HL-60/S4 (cell line): ENCODE measurements at regions not wholly inside any gene's neighbourhood (a gene's known extent, or its start where the extent isn't known, plus 50 kb on each side); places are given as distances from the start of the nearest gene placed in this dataset.
"Not testable (repeated sequence)": the region's sequence is repeated elsewhere in the genome, so short reads cannot be mapped to it uniquely, and the experiment has no call there.

Source experiments
- in situ Hi-C: fragments of 300-500 bp; cut with MboI; formaldehyde crosslinking; loops from 2 replicates; pipeline ENCODE4 v1.14.3; 2022; ENCODE audit warnings: low sequenced_read_pairs

GRCh38 chr3:90180543-90180942, 1073.1 kb downstream of the EPHA3 start:
- in situ Hi-C loops = loop anchor here (25.0 kb wide), 1 partner anchor 1968 kb away; no protein-coding TSS in a partner anchor

DNA sequence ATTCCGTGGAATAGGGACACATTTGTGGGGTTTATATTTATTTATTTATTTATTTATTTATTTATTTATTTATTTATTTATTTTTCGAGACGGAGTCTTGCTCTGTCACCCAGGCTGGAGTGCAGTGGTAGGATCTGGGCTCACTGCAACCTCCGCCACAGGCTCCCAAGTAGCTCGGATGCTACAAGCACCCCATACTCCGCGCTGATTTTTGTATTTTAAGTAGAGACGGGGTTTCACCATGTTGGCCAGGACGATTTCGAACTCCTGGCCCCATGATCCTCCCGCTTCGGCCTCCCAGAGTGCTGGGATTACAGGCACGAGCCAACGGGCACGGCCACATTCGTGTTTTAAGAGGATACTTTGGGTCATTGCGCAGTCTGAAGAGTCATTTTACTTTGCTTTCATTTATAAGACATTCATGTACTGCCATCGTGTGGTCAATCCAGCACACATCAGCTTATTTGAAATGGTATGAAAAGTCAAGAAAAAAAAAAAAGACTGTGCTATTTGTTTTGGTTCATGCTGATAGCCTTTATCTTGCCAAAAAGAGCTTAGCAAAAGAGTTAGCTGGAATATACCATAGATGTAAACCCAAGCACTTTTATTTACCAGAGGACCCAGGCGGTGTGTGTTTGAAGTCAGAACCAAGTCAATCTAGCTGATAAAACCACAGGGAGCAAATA, 1075.0 kb downstream of the EPHA3 start:
- in situ Hi-C loops = loop anchor here (25.0 kb wide), 1 partner anchor 1970 kb away; no protein-coding TSS in a partner anchor

DNA sequence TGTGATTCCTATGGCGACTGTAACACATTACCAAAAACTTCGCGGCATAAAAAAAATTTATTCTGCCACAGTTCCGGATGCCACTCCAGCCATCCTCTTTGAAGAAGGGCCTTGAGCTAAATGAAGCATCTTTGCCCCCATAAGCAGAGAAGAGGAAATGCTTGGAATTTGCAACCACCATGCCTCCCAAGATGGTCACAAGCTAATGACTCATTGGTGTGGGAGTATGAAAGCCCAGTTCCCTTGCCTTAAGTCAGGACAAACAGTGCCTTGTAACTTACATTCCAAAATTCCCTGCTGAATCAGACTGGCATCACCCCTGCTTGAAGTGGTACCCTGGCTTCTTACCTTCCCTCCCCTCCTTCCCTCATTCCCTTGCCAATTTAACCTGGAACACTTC, 1077.4 kb downstream of the EPHA3 start:
- in situ Hi-C loops = loop anchor here (25.0 kb wide), 1 partner anchor 1973 kb away; no protein-coding TSS in a partner anchor

DNA sequence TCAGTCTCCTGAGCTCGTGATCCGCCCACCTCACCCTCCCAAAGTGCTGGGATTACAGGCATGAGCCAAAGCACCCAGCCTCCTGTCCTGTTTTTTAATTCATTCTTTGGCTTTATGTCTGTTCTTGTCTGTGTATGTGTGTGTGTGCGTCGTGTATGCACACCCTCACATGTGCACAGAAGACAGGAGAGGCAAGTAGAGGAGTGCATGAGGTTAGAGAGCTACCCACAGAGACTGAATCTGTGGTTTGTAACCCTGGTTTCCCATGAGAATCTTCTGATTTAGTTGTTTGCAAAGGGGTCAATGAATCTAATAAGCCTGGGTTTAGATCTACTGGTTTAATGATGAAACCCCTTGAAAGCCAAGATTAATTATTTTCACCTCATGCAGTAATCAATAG, 1090.0 kb downstream of the EPHA3 start:
- in situ Hi-C loops = loop anchor here (25.0 kb wide), 1 partner anchor 1985 kb away; no protein-coding TSS in a partner anchor

DNA sequence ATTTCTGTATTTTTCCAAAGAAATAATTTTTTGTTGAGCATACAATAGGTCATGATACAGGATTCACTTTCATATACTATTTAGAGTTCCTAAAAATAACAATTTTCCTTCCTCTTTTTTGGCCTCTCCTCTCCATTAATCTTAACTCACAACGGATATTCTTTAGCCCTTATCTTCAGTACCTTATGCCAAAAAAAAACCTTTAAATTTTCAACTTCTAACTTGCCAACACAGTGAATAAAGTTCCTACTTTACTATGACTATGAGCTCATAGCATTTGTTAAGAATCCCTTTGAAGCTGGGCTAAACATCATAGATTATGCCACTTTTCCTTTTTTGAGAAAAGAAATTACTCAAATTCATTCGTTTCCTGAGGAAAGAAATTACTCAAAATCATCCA, 1095.5 kb downstream of the EPHA3 start:
- in situ Hi-C loops = not testable (repeated sequence)

DNA sequence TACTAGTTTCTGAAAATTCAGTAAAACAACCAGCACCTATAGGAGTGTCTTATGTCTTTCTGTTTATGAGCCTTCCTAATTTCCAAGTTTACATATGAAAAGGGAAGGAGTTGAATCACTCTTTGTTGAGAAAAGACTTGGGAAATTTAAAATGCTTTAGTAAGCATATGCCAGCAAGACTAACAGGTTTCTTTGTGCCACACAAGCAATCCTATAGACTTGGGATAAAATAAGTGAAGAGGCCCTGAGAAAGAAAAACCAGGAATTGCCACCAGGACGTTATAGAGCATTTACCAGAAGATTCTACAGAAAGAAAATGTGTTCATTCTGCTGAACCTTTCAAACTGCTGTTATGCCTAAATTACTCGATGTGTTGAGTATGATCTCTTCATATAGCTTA, 1099.1 kb downstream of the EPHA3 start:
- in situ Hi-C loops = not testable (repeated sequence)

GRCh38 chr3:90207353-90208097, 1100.1 kb downstream of the EPHA3 start:
- in situ Hi-C loops = not testable (repeated sequence)

DNA sequence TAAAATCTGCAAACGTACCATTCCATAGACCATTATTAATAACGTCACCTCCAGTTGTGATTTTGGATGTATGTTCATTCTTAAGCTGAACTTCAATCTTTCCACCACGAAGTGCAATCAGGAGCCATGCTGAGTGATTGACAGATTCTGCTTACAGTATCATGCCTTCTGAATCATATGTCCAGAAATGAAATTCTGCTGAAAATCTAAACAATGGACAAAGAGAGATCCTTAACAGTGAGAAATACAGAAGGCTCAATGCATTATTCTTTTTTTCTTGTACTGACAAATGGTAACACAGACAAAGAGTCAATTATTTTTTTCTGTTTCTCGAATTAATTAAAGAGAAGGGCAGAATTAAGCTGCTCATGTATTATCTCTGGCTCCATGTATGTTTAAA, 1114.5 kb downstream of the EPHA3 start:
- in situ Hi-C loops = no loop called here

DNA sequence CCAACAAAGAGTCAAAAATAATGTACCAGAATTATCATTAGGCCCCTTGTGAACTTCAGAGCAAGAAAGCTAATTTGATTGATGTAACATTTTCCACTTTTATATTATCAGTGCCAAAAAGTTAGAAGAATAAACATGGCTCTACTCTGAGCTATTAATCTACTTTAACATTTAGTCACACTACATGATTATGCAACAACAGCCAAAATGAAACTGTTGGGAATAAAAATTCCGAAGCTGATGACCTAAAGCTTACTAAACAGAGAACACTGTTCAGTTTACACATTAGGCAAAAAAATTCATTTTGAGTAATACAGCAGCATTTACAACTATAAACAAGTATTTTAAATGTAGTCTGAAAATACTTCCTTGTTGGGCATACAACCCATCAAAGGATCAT, 1134.1 kb downstream of the EPHA3 start:
- in situ Hi-C loops = no loop called here

DNA sequence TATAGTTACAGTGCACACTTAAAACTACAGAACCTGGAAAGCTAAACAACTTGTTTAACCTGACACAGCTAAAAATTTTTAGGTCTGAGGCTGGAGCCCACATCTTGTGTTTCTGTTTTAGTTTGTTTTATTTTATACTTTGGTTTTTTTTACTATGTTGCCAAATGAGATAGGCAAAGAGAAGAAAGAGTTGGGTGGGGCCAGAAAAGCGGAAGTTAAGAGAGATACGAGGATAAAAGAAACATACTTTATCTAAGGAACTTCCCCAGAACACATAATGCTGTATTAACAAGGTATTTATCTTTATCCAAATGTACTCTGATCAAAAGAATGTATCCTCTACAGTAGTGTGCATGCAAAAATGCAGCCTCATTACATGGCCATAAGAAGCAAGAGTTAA, 1145.7 kb downstream of the EPHA3 start:
- in situ Hi-C loops = no loop called here

- in situ Hi-C loops = no loop called here
Measured at GRCh38 chr3:90261481-90262433, 1154.3 kb downstream of the EPHA3 start.
